ENCODE measurements at regions not wholly inside any gene's neighbourhood (a gene's known extent, or its start where the extent isn't known, plus 50 kb on each side); places are given as distances from the start of the nearest gene placed in this dataset.
"Not testable (repeated sequence)": the region's sequence is repeated elsewhere in the genome, so short reads cannot be mapped to it uniquely, and the experiment has no call there.

- not testable (repeated sequence) for ATAC-seq (replicated peaks); DNase-seq; H3K36me3 Mint-ChIP-seq (ENCODE audit: insufficient read depth); H3K4me1 Mint-ChIP-seq (ENCODE audit: low read depth in 2 of 2); H3K4me3 Mint-ChIP-seq; H3K27me3 Mint-ChIP-seq; H3K27ac Mint-ChIP-seq; H3K9me3 Mint-ChIP-seq
These were observed 270.4 kb upstream of the PLCXD1 start for GRCh38 chrX:10469-11458.

- H3K27me3 Mint-ChIP-seq; H3K4me1 Mint-ChIP-seq (ENCODE audit: low read depth in 2 of 2); H3K9me3 Mint-ChIP-seq; H3K27ac Mint-ChIP-seq; DNase-seq; H3K36me3 Mint-ChIP-seq (ENCODE audit: insufficient read depth): not testable (repeated sequence)
- peak; percentile 76 for ATAC-seq (replicated peaks)
- H3K4me3 Mint-ChIP-seq, result peak overlapping the region in 1 of 2 donors; percentile 10
These were observed 267.2 kb upstream of the PLCXD1 start for GRCh38 chrX:13821-14443.

GRCh38 chrX:14452-14851, 266.7 kb upstream of the PLCXD1 start:
- not testable (repeated sequence) for H3K9me3 Mint-ChIP-seq; H3K4me3 Mint-ChIP-seq; H3K27ac Mint-ChIP-seq; H3K27me3 Mint-ChIP-seq; H3K4me1 Mint-ChIP-seq (ENCODE audit: low read depth in 2 of 2); H3K36me3 Mint-ChIP-seq (ENCODE audit: insufficient read depth)
- DNase-seq (peak in 1 of 3 experiments; percentile 10), ATAC-seq (replicated peaks) (peak; percentile 27)

DNA sequence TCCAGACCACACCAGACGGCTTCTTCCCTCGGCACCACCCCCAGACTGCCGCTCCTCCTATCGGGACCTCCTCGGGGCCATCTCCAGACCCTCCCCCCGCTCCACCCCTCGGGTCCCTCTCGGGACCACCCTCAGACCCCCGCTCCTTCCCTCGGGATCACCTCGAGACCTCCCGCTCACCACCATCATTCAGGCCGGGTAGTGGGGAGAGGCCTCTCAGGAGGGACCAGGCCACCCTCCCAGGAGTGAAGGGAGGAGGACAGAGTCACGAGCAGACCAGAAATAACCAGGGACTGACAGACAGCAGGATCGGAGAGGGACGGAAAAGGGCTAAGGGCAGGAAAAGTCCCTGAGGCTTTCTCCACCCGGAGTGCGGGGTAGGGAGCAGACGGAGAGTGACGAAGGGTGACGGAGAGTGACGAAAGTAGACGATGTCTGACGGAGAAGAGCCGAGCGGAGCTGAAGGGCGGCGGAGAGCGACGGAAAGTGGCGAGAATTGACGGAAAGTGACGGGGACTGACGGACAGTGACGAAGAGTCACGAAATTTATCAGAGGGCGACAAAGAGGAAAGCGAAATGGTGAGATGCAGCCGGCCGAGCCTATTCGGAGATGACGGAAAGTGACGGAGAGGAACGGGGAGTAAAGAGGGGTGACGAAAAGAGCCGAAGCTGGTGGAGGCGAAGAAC, 262.3 kb upstream of the PLCXD1 start:
- H3K27me3 Mint-ChIP-seq; H3K4me1 Mint-ChIP-seq (ENCODE audit: low read depth in 2 of 2); H3K36me3 Mint-ChIP-seq (ENCODE audit: insufficient read depth); H3K4me3 Mint-ChIP-seq; H3K9me3 Mint-ChIP-seq; H3K27ac Mint-ChIP-seq: not testable (repeated sequence)
- DNase-seq, result peak in 1 of 3 experiments; percentile 74
- ATAC-seq (replicated peaks), result peak; percentile 79

GRCh38 chrX:19455-19827, 261.7 kb upstream of the PLCXD1 start:
- DNase-seq; H3K27me3 Mint-ChIP-seq; H3K4me1 Mint-ChIP-seq (ENCODE audit: low read depth in 2 of 2); H3K36me3 Mint-ChIP-seq (ENCODE audit: insufficient read depth); H3K27ac Mint-ChIP-seq; H3K9me3 Mint-ChIP-seq; H3K4me3 Mint-ChIP-seq: not testable (repeated sequence)
- ATAC-seq (replicated peaks), result peak; percentile 33

DNA sequence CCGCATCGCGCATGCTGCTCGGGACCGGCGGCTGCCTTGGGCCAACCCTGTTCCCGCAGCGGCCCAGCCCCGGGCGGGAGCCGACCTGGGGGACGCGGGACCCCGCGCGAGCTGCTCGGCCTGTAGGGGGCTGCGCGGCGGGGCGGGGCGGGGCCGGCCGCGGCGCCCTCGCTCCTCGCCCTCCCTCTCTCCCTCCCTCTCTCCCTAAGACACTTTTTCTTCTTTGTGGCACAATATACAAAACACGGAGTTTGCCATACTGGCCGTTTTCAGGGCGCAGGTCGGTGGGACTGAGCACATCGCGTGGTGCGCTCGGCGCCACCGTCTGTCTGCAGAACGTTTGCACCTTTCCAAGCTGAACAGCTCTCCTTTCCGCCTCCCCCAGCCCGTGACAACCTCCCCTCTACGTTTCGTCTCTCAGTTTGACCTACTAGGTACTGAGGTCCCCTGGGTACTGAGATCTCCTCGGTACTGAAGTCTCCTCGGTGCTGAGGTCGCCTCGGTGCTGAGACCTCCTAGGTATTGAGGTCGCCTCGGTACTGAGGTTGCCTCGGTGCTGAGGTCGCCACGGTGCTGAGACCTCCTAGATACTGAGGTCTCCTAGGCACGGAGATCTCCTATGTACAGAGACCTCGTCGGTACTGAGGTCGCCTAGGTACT, 261.1 kb upstream of the PLCXD1 start:
- peak overlapping the region in 1 of 2 donors; percentile 69 for H3K27ac Mint-ChIP-seq
- peaks cover 4 to 5% of the 10 kb centered on the region in 2 donors for H3K4me1 Mint-ChIP-seq (ENCODE audit: low read depth in 2 of 2)
- peak; percentile 39 for ATAC-seq (replicated peaks)
- DNase-seq, result peak in 2 of 3 experiments; percentile 1 to 9
- H3K4me3 Mint-ChIP-seq, result peak overlapping the region; percentile 88 to 93
- H3K27me3 Mint-ChIP-seq, result no peaks in the 10 kb centered on the region
- H3K9me3 Mint-ChIP-seq, result no peaks in the 10 kb centered on the region
- no peaks in the 10 kb centered on the region for H3K36me3 Mint-ChIP-seq (ENCODE audit: insufficient read depth)

DNA sequence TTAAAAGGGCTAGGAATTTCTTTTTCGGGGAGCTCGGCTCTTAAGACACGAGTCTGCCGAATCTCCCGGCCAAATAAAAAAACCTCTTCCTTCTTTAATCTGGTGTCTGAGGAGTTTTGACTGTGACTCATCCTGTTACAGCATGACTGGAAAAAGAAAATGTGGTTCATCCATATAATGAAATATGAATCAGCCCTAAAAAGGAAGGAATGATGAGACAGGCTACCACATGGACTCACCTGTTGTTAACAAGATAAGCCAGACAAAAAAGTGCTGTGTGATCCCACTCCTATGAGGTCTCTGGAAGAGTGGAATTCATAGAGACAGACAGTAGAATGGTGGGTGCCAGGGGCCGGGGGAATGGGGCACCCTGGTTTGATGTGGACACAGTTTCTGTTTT, 257.0 kb upstream of the PLCXD1 start:
- H3K36me3 Mint-ChIP-seq (ENCODE audit: insufficient read depth); ATAC-seq (replicated peaks); H3K4me3 Mint-ChIP-seq; H3K27ac Mint-ChIP-seq; H3K27me3 Mint-ChIP-seq; DNase-seq; H3K4me1 Mint-ChIP-seq (ENCODE audit: low read depth in 2 of 2); H3K9me3 Mint-ChIP-seq: not testable (repeated sequence)

Measured in effector memory CD8-positive, alpha-beta T cell (primary cell).